ENCODE measurements at regions not wholly inside any gene's neighbourhood (a gene's known extent, or its start where the extent isn't known, plus 50 kb on each side); places are given as distances from the start of the nearest gene placed in this dataset.
A peak's percentile ranks its signal among the peaks of the same experiment; 100 is the strongest.

DNA sequence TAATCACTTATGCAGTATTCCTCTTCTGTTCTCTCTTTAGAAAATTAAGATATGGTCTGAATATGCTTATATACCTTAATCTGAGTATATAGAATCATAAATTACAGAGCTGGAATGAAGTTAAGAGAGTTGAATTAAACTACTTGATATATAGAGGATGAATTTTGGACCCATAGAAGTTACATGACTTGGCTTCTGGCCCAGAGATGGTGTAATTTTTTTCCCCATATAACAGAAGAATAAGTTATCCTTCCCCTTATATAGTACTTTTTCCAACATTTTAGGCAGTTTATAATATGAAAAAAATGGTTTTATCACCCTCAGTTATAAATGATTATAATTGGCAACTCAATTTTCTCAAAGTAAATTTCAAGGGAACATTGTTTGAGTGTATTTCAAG lies 616.3 kb downstream of the TBC1D4 start:
- DNase-seq: no peak

- no peak for DNase-seq
Observed at GRCh38 chr13:74860789-74861188, 621.2 kb downstream of the TBC1D4 start.

DNA sequence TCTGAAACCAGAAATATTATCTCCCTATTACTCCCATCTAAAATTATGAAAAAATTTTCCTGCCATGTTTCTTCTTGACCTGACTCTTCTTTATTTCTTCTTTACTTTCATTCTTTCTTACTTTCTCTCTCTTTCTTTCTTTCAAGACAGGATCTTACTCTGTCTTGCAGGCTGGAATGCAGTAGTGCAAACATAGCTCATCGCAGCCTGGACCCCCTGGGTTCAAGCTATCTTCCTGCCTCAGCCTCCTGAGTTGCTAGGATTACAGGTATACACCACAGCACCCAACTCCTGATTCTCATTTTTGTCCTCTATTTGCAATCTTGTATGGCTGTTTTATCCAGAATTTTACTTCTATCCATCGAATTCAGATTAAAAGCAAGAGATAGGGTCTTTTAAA lies 631.1 kb downstream of the TBC1D4 start:
- DNase-seq: no peak

DNA sequence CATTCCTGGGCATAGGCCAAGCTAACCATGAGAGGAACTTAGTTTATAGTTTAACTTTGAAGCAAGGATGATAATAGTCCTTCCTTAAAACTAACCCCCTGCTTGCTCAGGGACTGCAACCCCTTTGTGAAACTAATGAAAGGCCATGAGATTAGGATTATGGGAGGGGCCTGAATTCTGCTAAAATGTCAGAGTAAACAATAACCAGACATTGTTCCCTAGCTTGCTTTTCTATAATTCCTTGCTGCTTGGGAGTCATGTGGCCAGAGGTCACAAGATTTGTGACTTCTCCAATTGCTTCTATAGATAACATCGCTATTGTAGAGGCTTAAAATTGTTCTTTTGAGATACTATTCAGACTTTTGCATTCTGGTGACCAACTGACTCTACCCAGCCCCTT lies 634.0 kb downstream of the TBC1D4 start:
- no peak for DNase-seq

DNA sequence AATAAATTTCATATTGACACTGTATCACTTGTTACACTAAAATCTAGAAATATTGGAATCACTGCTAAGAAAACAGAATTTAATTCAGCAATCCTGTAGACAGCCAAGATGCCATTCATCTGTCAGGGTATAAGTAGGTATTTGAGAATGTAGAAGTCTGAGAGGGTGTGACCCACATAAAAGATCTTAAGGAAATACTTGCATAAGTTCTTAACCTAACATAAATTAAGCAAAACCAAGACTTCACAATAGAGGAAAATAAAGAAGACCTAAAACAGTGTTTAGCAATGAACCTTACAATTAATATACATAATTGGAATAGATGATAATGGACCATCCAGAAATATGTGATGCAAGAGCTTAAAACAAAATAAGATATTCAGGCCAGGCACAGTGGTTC lies 636.2 kb downstream of the TBC1D4 start:
- DNase-seq: no peak

- DNase-seq: no peak
Observed at GRCh38 chr13:74841651-74842050, 640.3 kb downstream of the TBC1D4 start.

DNA sequence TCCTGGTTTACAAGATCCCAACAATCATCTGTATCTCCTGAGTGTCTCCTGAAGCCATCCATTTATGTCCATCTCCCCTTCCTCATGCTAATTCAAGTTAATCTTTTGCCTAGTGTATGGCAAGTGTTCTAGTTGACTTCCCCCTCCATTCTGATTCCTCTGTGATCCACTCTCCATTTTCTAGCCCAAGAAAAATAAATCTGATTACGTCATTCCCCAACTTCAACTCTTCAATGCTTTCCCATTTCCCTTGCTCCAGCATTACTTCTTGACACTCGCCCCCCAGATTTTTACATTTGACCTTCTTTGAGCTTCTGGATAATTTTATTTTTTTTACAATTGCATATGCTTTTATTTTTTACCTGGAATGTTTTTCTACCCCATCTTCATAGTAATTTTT lies 640.8 kb downstream of the TBC1D4 start:
- no peak for DNase-seq

DNA sequence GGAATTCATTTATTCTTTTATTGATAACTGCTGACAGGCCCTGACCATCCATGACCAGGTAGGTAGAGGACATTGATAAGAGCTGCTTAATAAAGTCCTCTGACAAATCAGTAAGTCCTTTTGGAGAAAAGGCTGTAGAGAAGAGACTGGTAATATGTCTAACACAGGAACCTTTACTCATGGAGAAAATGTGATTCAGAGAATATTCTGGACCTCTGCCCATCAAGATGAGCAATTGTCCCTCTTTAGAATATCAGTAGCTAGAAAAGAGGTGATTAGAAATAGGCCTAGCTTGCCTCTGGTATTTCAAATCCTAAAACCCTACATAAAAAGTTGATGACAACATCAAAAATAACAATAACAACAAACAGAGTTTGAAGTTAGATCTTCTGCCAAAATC lies 642.3 kb downstream of the TBC1D4 start:
- no peak for DNase-seq

DNA sequence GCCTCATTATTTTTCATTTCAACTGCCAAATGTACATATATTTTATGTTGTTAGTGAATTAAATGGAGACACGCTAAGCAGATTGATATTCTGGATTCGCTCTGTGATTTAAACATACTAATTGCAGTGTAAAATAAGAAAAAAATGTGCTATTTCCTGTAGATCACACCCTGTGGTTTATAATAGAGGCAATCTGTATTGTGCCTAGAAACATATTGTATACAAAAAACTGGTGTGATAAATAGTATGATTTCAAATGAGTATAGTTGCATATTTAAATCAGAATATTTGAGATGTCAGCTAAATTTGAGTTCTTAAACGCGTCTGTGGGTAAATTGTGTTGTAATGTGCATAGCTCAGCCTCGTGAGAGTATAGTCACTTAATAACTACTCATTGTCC lies 643.9 kb downstream of the TBC1D4 start:
- DNase-seq: no peak

DNA sequence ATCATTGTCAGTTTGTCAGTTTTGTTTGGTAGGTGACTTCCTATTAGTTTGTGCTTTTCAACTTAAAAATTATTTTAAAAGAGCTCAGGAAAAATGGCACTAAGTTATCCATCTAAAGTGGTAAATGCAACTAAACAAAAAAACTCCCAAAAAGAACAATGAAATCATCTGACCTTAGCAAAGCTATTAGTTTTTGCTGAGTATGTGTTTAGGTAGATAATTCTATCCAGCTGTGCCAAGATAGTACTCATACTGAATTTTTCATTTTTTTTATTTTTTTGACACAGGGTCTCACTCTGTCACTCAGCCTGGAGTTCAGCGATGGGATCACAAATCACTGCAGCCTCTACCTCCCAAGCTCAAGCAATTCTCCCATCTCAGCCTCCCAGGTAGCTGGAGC lies 645.3 kb downstream of the TBC1D4 start:
- no peak for DNase-seq

DNA sequence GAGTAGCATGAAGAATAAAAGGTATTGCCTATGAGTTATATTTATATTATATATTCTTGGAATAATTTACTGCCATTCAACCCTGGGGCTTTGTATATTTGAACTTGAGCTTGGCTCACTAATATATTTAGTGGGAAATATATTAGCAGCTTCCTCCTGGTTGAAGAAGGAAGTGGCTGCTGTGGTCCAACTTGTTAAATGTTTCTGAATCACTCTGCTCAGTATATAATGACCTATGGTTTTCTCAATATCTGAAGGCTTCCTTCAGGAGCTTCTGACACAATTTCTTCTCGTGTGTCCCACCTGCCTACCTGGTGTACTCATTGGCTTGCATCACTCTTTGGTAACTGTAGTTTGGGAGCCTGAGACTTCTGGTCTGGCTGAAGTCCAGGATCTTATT lies 646.4 kb downstream of the TBC1D4 start:
- DNase-seq: no peak

- no peak for DNase-seq
Observed at GRCh38 chr13:74825938-74826246, 656.1 kb downstream of the TBC1D4 start.

DNA sequence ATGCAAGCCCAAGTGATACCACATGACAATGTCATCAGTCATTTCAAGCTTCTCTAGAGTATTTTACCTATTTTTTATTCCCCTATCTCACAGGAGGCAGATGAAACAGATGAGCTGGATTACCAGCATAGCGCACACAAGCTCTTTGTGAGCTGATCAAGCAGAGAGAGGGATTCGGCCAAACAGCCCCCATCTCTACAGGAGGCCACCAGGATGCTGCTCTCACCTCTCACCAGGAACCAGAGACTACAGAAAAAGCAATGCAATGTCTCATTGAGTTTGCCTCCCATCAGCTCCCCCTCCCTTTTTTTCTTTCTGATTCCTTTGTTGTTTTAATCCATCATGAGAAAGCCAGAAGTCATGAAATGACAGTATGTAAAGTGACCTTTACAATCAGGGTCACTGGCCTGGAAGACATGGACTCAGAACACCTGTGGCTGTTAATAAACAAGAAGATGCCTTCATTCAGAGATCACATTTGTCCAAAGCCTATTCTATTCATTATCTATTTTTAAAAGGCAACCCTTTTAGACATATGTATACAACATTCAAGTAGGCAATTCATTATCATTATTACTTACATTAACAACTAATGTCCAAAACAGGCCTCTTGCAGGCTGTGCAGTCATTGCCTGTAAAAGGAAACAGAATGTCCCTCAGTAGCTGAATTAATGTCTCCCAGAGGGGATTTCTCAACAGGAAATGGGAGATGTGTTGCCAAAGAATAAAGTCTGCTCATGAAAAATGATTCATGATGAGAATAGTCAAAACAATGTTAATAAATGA lies 656.6 kb downstream of the TBC1D4 start:
- DNase-seq: peak; percentile 4

- no peak for DNase-seq
Observed at GRCh38 chr13:74820809-74821208, 661.2 kb downstream of the TBC1D4 start.

DNA sequence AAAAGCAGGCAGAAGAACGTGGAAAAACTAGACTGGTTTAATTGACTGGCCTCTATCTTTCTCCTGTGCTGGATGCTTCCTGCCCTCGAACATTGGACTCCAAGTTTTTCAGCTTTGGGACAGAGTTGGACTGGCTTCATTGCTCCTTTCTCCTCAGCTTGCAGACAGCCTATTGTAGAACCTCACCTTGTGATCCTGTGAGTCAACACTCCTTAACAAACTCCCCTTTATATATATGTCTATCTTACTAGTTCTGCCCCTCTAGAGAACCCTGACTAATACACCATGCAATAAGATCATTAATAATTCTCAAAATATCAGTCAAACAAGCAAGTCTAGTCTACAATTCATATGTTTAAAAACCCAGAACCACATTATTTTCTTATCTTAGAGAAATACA lies 662.4 kb downstream of the TBC1D4 start:
- DNase-seq: no peak

GRCh38 chr13:74816737-74817136 lies 665.2 kb downstream of the TBC1D4 start:
- DNase-seq: no peak

GRCh38 chr13:74796157-74796556 lies 662.0 kb upstream of the KLF12 start:
- no peak for DNase-seq

- DNase-seq: no peak
Observed at GRCh38 chr13:74795526-74795925, 661.3 kb upstream of the KLF12 start.

DNA sequence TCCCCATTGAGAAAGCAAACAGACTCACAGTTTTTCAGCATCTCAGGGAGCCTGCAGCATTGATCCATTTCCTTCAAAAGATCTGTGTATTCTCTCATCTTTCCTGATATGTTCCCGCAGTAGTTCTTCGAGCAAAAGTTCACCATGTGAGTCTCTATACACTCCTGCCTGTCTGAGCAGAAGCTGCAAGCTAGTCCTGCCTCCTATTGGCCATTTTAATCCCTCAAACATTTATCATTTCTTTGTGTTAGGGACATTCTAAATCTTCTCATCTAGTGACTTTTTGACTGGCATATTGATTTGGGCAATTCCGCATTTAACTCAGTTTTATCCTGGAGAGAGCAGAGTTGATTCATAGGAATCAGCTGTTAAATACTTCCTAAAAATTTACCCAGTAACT lies 660.4 kb upstream of the KLF12 start:
- DNase-seq: no peak

DNA sequence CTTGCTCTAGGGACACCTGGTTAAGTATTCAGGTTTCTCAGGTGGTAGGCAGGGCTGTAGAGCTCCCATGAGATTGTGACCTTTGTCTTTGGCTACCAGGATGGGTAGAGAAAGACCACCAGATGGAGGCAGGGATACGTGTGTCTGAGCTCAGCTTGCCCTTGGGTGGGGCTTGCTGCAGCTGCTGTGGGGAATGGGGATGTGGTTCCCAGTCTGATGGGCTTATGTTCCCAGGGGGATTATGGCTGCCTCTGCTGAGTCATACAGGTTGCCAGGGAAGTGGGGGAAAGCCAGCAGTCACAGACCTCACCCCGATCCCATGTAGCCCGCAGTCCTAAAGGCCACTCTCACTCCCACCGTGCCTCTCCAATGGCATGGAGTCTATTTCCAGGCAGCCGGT lies 659.9 kb upstream of the KLF12 start:
- no peak for DNase-seq

- DNase-seq: no peak
Observed at GRCh38 chr13:74784959-74785358, 650.8 kb upstream of the KLF12 start.

DNA sequence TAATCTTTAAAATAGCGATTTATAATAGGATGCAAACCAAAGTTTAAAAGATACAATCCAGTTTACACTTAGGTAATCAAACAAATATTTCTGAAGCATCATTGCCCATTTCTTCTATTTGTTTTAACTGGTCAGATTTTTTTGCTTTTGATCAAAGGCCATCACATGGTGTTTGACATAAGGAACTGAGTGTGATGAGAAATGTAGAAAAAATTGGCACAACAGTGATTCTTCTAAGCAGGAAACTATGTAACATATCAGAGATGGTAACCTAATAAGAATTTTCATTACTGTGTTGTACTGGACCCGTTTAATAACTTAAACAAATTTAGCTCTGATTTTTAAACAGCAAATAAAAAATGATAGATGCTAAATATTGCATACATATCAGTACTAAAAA lies 644.7 kb upstream of the KLF12 start:
- no peak for DNase-seq

DNA sequence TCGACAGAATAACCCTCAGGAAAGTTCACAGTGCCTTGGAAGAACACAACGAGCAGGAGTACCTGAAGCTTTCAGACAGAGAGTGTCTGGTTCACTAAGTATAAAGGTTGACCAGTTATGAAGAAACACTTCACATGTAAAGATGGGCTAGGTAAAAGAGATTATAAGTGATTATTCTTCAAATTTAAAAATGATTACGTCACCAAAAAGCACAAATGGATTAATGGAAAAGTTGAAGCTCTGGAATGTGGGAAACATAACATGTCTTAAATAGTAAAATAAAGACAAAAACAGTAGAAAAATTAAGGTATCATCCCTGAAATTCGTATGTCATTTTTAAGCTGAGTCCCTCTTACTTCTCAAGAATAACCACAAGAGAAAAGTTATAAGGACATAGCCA lies 643.9 kb upstream of the KLF12 start:
- DNase-seq: no peak

DNA sequence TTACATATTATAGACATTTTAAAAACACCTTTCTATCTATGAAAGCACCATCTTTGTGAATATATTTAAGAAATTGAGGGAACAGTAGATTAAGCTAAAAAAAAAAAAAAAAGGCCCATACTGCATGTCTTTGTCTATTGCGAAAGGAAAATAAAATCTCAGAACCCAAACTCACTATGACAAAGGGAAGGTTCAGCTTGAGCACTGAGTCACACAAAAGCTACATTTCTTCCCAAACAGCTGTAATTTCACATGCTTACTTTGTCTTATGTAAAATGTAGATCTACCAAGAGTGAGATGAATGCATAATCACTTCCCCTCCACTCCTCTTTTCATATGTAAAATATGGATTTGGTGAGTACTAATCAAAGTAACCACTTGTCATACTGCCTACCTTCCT lies 640.1 kb upstream of the KLF12 start:
- no peak for DNase-seq

- DNase-seq: no peak
Observed at GRCh38 chr13:74773248-74773647, 639.0 kb upstream of the KLF12 start.

DNA sequence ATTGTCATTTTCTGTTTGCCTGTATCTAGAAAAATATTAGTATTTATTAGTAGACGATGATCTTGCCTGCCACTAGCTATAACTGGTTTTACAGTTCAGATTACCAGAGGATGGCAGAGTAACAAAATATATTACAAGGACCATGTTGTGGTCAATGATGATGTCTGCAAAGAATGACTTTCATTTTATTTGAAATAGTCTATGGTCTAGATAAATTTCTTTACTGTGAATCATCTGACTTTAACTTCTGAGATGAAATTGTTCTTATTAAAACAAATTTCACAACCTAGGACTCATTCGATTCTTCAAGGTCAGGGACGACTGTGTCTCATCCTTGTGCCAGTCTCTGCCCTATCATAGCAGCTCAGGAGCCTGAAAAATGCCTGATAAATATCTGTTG lies 637.8 kb upstream of the KLF12 start:
- DNase-seq: peak; percentile 42
